ENCODE measurements at regions not wholly inside any gene's neighbourhood (a gene's known extent, or its start where the extent isn't known, plus 50 kb on each side); places are given as distances from the start of the nearest gene placed in this dataset.
"Not testable (repeated sequence)": the region's sequence is repeated elsewhere in the genome, so short reads cannot be mapped to it uniquely, and the experiment has no call there.

DNA sequence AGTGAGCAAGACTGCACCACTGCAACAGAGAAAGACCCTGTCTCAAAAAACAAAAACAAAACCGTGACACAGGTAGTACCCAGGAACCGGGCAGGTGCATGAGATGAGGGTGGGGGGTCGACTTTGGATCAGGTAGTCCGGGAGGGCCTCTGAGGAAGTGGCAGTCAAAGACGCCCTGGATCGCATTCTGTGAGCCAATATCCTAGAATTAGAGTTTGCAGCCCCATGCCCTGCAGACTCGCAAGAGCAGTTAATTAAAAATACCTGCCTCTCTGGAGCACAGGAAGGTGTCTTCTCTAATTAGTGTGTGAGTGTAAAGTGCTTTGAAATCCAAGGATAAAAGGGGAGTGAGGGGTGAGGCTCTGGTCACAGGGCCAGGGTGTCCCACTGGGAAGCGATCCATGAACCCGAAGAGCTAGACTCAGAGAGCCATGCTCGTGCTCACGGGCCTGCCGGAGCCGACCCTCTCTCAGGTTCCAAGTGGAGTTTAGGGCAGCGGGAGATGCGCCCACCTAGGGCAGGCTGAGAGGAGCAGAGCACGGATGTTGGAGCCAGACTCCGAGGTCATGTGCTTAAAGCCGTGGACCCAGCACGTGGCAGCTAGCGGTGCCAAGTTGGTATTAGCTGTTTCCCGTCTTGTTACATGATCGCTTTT, 74.7 kb upstream of the PTPN1 start:
- no peak overlapping the region for H3K4me3 ChIP-seq
- H3K27ac ChIP-seq = peak overlapping the region in 2 of 21 experiments; percentile 15 to 23

DNA sequence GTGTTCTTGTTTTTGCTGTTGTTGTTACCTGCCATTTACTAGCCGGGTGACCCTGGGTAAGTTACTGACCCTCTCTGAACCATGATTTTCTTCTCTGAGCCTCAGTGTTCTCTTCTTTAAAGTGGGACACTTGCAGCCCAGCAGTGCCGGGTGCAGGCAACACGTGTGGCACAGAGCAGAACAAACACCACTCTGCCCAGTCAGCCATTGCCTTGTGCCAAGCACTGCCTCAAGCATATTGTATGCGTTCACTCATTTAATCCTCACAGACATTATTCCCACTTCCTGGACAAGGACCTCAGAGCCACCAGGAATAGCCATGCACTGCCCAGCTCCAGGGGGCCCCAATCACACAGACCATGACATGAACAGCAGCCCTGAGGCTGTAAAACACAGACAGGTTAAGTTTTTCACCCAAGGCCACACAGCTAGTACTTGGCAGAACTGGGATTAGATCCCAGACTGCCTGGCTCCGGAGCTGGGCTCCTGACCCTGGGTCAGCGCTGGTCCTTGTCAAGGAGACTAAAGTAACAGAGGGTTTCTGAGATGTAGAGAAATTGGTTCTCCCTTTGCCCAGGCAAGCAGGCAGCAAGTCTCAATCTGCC, 74.0 kb upstream of the PTPN1 start:
- H3K27ac ChIP-seq = peak overlapping the region in 7 of 21 experiments; percentile 14 to 66 (median 23)
- no peak overlapping the region for H3K4me3 ChIP-seq

DNA sequence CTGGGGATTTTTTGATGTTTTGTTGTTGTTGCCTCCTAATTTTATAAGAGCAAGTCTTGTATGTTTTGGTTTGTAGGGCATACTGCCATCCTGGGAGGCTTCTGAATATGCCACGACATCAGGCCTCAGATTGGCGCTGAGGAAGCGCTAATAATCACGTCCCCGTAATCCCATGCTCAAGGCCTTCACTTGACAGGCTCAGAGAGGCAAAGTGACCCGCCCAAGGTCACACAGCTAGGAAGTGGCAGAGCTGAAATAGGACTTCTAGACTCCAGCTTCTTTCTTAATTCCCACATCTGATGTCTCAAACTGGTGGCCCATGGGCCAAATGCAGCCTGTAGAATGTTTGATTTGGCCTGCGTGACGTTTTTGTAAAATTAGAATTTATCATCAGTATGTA, 73.5 kb upstream of the PTPN1 start:
- peak overlapping the region in 5 of 21 experiments; percentile 10 to 66 (median 24) for H3K27ac ChIP-seq
- H3K4me3 ChIP-seq = no peak overlapping the region

- no peak overlapping the region for H3K4me3 ChIP-seq
- H3K27ac ChIP-seq = peak overlapping the region in 13 of 21 experiments; percentile 4 to 79 (median 64)
Measured at GRCh38 chr20:50438986-50439407, 71.2 kb upstream of the PTPN1 start.

DNA sequence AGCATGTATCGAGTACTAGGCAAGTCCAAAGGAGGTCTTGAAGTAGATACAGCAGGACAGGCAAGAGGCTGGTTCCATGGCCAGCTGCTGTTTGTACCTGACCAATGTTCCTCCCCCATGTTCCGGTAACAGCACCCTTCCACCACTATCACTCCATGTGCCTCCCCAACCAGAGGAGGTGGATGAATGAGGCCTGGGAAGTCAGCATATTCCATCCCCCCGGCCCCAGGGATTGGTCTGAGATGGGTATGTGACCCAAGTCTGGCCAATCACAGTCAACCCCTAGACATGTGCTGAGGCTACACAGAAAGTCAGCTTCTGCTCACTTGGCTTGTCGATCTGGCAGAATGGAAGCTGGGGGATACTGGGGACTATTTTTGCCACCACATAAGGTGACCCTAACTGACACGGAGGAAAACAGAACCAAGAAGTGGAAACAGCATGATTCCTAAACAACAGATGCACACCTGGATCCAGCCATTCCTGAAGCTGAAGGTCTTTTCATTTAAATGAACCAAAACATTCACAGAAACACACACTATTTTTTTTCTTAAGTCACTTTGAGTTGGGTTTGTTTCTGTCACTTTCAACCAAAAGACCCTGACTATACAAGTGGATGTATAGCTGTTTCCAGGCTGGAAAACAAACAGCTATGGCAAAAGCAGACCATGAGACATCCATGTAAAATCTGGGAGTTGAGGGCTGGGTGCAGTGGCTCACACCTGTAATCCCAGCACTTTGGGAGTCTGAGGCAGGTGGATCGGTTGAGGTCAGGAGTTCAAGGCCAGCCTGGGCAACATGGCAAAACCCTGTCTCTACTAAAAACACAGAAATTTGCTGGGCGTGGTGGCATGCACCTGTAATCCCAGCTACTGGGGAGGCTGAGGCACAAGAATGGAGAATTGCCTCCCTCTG, 70.4 kb upstream of the PTPN1 start:
- peak overlapping the region in 19 of 21 experiments; percentile 10 to 79 (median 55) for H3K27ac ChIP-seq
- no peak overlapping the region for H3K4me3 ChIP-seq

- no peak overlapping the region for H3K4me3 ChIP-seq
- peak overlapping the region in 8 of 21 experiments; percentile 20 to 79 (median 57) for H3K27ac ChIP-seq
Measured at GRCh38 chr20:50442512-50442911, 67.7 kb upstream of the PTPN1 start.

- no peak overlapping the region for H3K27ac ChIP-seq
- H3K4me3 ChIP-seq = no peak overlapping the region
Measured at GRCh38 chr20:50445354-50446151, 64.6 kb upstream of the PTPN1 start.

DNA sequence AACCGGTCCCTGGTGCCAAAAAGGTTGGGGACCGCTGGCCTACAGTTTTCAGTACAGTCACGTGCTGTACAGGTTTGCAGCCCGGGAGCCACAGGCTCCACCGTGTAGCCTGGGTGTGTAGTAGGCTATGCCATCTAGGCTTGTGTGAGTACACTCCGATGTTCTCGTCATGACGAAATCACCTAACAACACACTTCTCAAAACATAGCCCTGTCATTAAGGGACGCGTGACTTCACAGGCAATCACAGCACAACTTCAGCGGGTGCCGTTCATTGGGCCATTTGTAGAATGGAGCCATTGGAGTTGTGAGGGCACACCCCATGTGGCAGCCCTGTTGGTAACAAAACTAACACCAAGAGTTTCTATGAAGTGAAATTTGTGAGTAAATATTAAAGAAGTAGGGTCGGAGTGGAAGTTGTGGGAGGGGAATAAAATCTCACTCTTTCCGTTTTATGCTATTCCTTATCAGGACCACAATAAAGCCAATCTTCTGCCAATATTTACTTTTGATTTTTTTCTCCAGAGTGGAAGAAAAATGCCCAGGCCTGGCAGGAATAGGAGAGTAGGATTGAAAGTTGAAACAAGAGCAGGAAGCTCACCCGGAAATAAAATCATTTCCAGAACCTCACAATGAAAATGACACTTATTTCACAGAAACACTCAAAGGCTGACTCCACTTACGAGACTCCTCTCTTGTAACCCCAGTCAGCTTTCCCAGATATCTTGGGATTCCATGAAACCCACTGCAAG, 63.7 kb upstream of the PTPN1 start:
- Histone ChIP-seq H3K4me3 (no peak overlapping the region), H3K27ac (peak overlapping the region in 1 of 21 experiments; percentile 39)

DNA sequence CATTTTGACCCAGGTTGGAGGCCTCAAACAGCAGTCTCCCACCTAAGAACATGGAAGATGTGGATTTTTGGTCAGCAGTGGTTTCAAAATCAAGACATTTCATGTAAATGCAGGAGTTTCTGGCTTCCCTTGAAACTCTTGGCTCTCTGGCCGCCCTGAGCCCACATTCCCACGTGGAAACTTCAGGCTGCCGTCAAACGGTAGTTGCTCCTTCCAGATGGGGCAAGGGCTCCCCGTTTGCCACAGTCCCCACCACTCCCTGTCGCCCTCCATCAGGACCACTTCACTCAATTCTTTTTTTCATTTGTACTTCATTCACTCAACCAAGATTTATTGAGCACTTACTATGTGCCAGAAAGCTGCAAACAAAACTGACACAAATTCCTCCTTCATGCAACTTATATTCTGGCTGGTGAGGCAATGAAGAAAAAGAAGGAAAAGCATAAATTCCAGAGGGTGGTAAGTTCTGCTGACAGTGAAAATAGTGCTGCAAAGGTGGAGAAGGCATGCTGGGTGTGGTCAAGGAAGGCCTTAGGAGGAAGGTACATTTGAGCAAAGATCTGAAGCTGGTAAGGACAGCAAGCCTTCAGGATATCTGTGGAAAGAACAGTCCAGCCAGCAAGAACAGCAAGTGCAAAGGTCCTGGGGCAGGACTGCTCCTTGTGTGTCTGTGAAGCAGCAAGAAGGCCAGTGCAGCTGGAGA, 62.9 kb upstream of the PTPN1 start:
- Histone ChIP-seq H3K27ac (peak overlapping the region in 1 of 21 experiments; percentile 39), H3K4me3 (no peak overlapping the region)

DNA sequence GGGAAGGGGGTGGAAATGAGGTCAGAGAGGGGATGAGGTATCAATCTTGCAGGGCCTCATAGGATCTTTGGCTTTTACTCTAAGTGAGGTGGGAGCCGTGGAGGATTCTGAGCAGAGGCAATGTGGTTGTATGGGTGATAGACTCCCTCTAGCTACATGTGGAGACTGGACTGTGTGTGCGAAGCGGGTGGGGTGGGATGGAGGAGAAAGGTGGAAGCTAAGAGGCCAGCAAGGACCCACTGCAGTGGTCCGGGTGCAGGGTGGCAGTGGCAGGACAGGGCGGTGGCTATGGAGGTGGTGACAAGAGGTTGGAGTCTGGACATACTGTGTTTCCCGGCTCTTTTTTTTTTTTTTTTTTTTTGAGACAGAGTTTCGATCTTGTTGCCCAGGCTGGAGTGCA, 62.4 kb upstream of the PTPN1 start:
- Histone ChIP-seq H3K4me3 (no peak overlapping the region), H3K27ac (no peak overlapping the region)

GRCh38 chr20:50448625-50449403, 61.4 kb upstream of the PTPN1 start:
- not testable (repeated sequence) for H3K27ac ChIP-seq, H3K4me3 ChIP-seq

- peak overlapping the region in 2 of 21 experiments; percentile 1 to 3 for H3K27ac ChIP-seq
- no peak overlapping the region for H3K4me3 ChIP-seq
Measured at GRCh38 chr20:50449738-50450492, 60.3 kb upstream of the PTPN1 start.

GRCh38 chr20:50450493-50450826, 59.7 kb upstream of the PTPN1 start:
- Histone ChIP-seq H3K4me3 (no peak overlapping the region), H3K27ac (peak overlapping the region in 2 of 21 experiments; percentile 3 to 72)

- Histone ChIP-seq H3K4me3 (no peak overlapping the region), H3K27ac (peak overlapping the region in 13 of 21 experiments; percentile 14 to 77 (median 39))
Measured at GRCh38 chr20:50450881-50451752, 59.1 kb upstream of the PTPN1 start.

DNA sequence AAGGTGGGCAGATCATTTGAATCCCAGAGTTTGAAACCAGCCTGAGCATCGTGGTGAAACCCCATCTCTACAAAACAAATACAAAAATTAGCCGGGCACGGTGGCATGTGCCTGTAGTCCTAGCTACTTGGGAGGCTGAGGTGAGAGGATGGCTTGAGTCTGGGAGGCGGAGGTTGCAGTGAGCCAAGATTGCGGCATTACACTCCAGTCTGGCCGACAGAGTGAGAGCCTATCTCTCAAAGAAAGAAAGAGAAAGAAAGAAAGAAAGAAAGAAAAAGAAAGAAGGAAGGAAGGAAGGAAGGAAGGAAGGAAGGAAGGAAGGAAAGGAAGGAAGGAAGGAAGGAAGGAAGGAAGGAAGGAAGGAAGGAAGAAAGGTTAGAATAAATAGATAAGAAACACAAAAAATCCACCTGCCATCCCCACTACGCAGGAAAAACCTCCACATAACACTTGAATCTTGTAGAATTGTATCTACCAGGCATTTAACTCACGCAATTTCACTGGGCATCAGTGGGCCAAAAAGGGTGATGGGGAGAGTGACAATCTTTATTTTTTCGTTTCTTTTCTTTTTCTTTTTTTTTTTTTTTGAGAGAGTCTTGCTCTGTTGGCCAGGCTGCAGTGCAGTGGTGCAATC, 58.3 kb upstream of the PTPN1 start:
- H3K4me3 ChIP-seq = not testable (repeated sequence)
- peak overlapping the region in 5 of 21 experiments; percentile 14 to 77 (median 52) for H3K27ac ChIP-seq

Measured in skin epidermis (tissue), 12 donors.